ENCODE measurements at regions not wholly inside any gene's neighbourhood (a gene's known extent, or its start where the extent isn't known, plus 50 kb on each side); places are given as distances from the start of the nearest gene placed in this dataset.

GRCh38 chr2:47236503-47237215 is 60.3 kb upstream of the CALM2 start:
- no peak for ATAC-seq

- no peak for ATAC-seq
Measured at GRCh38 chr2:47235132-47235531, 58.8 kb upstream of the CALM2 start.

- ATAC-seq = no peak
Measured at GRCh38 chr2:47234456-47234855, 58.1 kb upstream of the CALM2 start.

GRCh38 chr2:47232738-47233415 is 56.6 kb upstream of the CALM2 start:
- no peak for ATAC-seq

- ATAC-seq = no peak
Measured at GRCh38 chr2:47230418-47230817, 54.1 kb upstream of the CALM2 start.

- ATAC-seq = no peak
Measured at GRCh38 chr2:47227532-47228279, 51.4 kb upstream of the CALM2 start.

- no peak for ATAC-seq
Measured at GRCh38 chr2:47226923-47227220, 50.6 kb upstream of the CALM2 start.

- no peak for ATAC-seq
Measured at GRCh38 chr2:47226132-47226922, 50.0 kb upstream of the CALM2 start.
